ENCODE measurements at regions not wholly inside any gene's neighbourhood (a gene's known extent, or its start where the extent isn't known, plus 50 kb on each side); places are given as distances from the start of the nearest gene placed in this dataset.
A peak's percentile ranks its signal among the peaks of the same experiment; 100 is the strongest.
"Not testable (repeated sequence)": the region's sequence is repeated elsewhere in the genome, so short reads cannot be mapped to it uniquely, and the experiment has no call there.

- DNase-seq (ENCODE audit: low spot score), result no peak
- ATAC-seq, result no peak
Observed at GRCh38 chr22:26804315-26804714, 146.9 kb downstream of the MIAT start.

DNA sequence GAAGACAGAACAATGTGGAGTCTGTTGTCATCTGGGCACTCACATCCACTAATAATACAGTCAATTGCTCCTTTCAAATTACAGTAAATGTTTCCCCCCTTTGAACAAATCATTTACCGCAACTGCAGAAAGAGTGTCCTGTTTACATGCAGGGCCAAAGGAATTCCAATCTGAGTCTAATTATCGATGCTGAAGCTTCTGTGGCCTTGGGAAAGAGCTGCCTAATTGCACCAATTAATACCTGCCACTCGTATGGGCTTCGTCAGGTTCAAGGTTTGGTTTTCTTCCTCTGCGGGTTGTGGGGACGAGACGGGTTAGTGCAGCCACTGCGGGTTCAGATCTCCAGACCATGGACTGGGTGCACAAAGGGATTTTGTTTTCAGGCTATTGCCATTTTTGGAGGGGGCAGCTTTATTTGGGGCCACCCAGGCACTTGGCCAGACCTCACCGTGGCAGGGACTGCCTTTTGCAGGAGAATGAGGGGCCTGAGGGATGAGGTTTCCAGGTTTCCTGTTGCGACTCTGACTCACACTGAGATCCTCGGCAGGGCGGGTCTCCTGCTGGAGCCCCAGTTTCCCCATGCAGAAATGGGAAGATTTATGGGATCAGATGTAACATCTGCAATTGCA lies 147.6 kb downstream of the MIAT start:
- ATAC-seq (no peak), DNase-seq (ENCODE audit: low spot score) (no peak)

DNA sequence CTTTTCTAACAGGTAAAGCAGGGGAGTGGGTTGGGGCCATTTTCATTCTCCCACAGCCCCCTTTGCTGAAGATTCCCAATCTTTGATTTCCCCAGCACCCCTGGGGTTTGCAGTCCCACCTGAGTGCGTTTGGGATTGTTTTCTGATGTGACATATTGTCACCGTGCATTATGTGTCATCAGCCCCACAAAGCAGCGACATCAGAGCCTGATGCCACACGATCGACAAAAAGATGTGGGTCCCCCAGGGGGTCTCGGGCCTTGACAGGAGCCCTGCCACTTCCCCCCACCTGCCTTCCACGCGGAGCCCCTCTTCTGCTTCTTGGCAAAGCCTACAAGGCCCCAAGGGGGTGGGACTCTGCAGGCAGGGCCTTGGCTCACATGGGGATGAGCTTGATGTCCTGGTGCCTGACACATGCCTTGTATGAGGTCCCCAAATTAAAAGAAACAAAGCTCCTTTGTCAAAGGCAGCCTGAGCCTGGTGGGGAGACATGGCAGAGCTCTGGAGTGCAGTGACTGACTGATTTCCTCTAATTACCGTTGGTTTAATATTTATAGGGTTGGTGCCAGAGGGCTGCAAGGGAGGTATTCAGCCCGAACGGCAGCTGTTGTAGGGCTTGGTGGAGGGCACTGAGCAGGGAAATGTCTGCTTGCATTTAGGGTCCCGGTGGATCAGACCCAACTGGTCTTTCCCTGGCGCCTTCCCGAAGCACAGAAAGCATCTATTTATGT lies 149.2 kb downstream of the MIAT start:
- no peak for ATAC-seq
- no peak for DNase-seq (ENCODE audit: low spot score)

- DNase-seq (ENCODE audit: low spot score) (no peak), ATAC-seq (no peak)
Observed at GRCh38 chr22:26811647-26811992, 154.2 kb downstream of the MIAT start.

GRCh38 chr22:26812731-26813130 lies 155.3 kb downstream of the MIAT start:
- ATAC-seq (no peak), DNase-seq (ENCODE audit: low spot score) (no peak)

GRCh38 chr22:26816726-26817125 lies 159.3 kb downstream of the MIAT start:
- DNase-seq (ENCODE audit: low spot score) (no peak), ATAC-seq (no peak)

DNA sequence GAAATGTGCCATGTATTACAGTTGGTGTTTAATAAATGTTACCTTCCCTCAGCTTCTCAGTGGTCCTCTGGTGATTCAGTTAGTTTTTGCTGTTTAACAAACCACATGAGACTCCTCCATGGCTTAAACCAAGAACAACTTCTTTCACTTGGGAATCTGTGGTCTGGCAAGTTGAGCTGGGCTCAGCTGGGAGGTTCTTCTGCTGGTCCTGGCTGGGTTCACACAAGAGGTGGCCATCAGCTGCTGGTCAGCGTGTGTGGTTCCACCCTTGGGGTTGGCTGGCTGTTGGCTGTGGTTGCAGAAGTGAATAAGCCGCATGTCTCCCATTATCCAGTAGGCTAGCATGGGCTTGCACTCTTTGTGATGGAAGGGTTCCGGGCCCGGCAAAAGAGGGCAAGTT lies 160.5 kb downstream of the MIAT start:
- no peak for DNase-seq (ENCODE audit: low spot score)
- no peak for ATAC-seq

DNA sequence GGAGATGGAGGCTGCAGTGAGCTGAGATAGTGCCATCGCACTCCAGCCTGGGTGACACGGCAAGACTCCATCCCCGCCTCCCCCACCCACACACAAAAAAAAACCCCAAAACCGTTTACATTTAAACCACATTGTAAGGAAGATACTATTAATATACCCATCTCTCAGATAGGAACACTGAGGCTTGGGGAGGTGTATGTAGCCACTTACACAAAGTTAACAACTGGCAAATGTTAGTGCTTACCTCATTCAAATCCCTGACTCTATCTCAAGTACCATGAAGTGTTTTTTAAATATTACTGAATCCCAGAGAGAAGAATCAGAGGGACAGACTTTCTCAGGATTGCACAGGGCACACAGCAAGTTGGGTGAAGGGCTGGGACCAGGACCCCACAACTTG lies 164.5 kb downstream of the MIAT start:
- no peak for ATAC-seq
- DNase-seq (ENCODE audit: low spot score), result no peak

- ATAC-seq (no peak), DNase-seq (ENCODE audit: low spot score) (no peak)
Observed at GRCh38 chr22:26822313-26822712, 164.9 kb downstream of the MIAT start.

DNA sequence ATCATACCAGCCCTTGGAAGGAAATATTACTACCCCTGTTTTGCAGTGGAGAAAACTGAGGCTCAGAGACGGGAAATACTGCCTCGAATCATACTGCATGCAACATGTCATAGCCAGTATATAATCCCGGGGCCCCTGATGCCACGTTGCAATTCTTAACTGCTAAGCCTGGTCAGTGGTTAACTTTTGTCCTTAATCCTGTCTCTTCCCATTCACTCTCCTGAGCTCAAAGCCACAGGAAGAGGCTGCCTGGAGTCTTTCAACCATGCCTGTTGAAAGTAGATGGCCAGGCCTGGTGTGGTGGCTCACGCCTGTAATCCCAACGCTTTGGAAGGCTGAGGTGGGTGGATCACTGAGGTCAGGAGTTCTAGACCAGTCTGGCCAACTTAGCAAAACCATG lies 166.6 kb downstream of the MIAT start:
- no peak for DNase-seq (ENCODE audit: low spot score)
- ATAC-seq, result no peak

- no peak for DNase-seq (ENCODE audit: low spot score)
- ATAC-seq, result no peak
Observed at GRCh38 chr22:26825960-26826935, 168.9 kb downstream of the MIAT start.

GRCh38 chr22:26827611-26828010 lies 170.2 kb downstream of the MIAT start:
- DNase-seq (ENCODE audit: low spot score) (no peak), ATAC-seq (no peak)

DNA sequence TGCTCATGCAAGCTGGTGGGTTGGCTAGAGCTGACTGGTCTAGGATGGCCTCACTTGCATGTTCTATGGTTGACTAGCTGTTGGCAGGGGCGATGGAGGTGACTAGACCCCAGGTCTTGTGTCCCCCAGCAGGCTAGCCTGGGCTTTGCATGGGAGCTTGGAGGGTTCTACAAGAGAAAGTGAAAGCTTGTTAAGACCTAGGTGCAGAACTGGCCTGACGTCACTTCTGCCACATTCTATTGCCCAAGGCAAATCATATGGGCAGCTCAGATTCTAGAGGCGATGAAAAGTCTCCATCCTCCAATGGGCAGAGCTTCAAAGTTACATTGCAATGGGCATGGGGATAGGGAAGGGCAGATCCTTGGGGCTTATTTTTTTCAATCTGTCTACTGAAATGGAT lies 170.9 kb downstream of the MIAT start:
- no peak for DNase-seq (ENCODE audit: low spot score)
- ATAC-seq, result no peak

GRCh38 chr22:26830837-26831236 lies 173.4 kb downstream of the MIAT start:
- ATAC-seq, result no peak
- no peak for DNase-seq (ENCODE audit: low spot score)

GRCh38 chr22:26835023-26835422 lies 177.6 kb downstream of the MIAT start:
- ATAC-seq (no peak), DNase-seq (ENCODE audit: low spot score) (no peak)

DNA sequence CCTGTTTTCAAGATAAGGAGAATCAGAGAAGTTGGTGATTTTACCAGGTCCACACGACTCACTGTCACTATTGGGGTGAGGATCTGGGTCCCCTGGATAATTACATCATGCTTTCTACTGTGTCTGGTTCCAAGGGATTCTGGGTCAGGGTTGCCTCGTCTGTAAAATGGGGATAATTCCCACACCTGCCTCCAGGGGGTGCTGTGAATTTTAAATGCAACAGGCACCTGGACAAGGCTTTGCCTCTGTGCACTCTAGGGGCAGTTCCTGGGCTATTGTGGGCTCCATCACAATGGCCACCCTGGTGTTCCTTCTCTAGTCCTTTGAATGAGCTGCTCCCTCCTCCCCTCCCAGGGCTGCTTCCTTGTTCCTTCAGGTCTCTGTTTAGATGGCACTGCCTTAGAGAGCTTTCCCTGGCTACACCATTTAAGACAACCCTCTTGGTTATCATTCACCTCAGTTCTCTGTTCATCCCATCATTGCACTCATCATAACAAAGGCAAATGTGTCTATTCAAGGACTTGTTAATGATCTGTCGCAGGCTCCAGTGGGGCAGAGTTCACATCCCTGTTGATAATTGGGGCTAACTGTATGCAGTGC lies 178.6 kb downstream of the MIAT start:
- ATAC-seq, result peak; percentile 86
- no peak for DNase-seq (ENCODE audit: low spot score)

GRCh38 chr22:26837784-26838470 lies 180.5 kb downstream of the MIAT start:
- no peak for DNase-seq (ENCODE audit: low spot score)
- no peak for ATAC-seq

GRCh38 chr22:26838471-26838825 lies 181.1 kb downstream of the MIAT start:
- no peak for ATAC-seq

DNA sequence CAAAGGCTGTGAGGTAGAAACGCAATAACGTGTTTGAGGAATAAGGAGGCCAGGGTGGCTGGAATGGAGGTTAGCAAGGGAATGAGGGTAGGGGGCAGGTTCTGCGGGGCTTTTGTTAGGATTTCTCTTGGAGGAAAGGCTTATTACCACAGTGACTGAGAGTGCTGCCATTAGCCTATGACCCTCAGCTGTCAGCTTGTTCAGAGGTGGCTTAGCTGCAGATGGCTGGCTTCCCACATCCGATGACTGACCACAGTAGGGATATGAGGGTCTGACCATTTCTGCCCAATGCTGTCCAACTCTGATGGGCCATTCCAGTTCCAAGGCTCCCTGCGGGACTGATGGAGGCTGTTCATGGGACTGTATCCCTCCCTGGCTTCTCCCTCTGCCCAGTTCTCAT lies 181.8 kb downstream of the MIAT start:
- ATAC-seq (no peak), DNase-seq (ENCODE audit: low spot score) (no peak)

More at GRCh38 chr22:26838471-26838825, 181.1 kb downstream of the MIAT start:
- DNase-seq (ENCODE audit: low spot score), result no peak

DNA sequence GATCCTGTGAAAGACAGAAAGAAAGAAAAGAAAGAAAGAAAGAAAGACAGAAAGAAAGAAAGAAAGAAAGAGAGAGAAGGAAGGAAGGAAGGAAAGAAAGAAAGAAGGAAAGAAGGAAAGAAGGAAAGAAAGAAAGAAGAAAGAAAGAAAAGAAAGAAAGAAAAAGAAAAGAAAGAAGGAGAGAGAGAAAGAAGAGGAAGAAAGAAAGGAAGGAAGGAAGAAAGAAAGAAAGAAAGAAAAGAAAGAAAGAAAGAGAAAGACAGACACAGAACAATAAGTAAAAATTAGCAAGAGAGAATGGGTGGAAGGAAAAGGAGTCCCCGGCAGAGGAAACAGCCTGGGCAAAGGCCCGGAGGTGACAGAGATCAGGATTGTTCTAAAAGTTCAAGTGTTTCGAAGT lies 183.4 kb downstream of the MIAT start:
- ATAC-seq; DNase-seq (ENCODE audit: low spot score): not testable (repeated sequence)

DNA sequence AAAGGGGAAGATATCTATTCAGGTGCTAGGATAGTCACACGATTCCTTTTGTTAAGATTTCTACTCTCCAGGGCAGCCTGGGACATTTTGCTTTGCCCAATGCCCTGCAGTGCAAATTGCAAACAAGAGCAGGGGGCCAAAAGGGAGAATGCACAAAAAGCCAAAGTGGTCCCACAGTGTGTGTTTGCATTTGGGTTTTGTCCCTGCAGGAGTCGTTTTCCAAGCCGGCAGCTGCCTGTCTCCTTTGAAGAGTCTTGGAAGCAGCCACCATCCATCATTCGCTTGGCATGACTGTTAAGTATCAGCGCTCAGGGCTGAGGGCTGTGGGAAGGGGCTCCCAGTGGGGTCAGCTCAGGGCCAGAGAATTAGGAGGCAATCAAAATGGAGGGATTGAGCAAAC lies 184.7 kb downstream of the MIAT start:
- DNase-seq (ENCODE audit: low spot score) (peak; percentile 24), ATAC-seq (no peak)

Measured in left lobe of liver (tissue), 2 donors.